NCI-H128 (cell line): ENCODE measurements at regions not wholly inside any gene's neighbourhood (a gene's known extent, or its start where the extent isn't known, plus 50 kb on each side); places are given as distances from the start of the nearest gene placed in this dataset.

Source experiments
- DNase-seq: peaks from one replicate; lab custom pipeline; 2025; ENCODE audit not compliant: unreplicated experiment; lab: John Stamatoyannopoulos, UW

GRCh38 chr18:30929718-30930117 is 112.8 kb downstream of the DSC3 start:
- no peak for DNase-seq

- no peak for DNase-seq
Measured at GRCh38 chr18:30929065-30929464, 113.5 kb downstream of the DSC3 start.

GRCh38 chr18:30927517-30928075 is 114.9 kb downstream of the DSC3 start:
- no peak for DNase-seq

- no peak for DNase-seq
Measured at GRCh38 chr18:30927042-30927441, 115.5 kb downstream of the DSC3 start.

GRCh38 chr18:30925795-30926194 is 116.7 kb downstream of the DSC3 start:
- DNase-seq: no peak

GRCh38 chr18:30920757-30921156 is 121.8 kb downstream of the DSC3 start:
- no peak for DNase-seq

- no peak for DNase-seq
Measured at GRCh38 chr18:30920351-30920750, 122.2 kb downstream of the DSC3 start.

GRCh38 chr18:30917651-30918050 is 124.9 kb downstream of the DSC3 start:
- no peak for DNase-seq

GRCh38 chr18:30915336-30915988 is 127.1 kb downstream of the DSC3 start:
- DNase-seq: no peak

- no peak for DNase-seq
Measured at GRCh38 chr18:30908381-30908780, 134.2 kb downstream of the DSC3 start.

GRCh38 chr18:30903566-30903965 is 139.0 kb downstream of the DSC3 start:
- no peak for DNase-seq

- DNase-seq: no peak
Measured at GRCh38 chr18:30889519-30890301, 152.8 kb downstream of the DSC3 start.

GRCh38 chr18:30888344-30888743 is 154.2 kb downstream of the DSC3 start:
- DNase-seq: no peak

GRCh38 chr18:30886998-30887397 is 155.5 kb downstream of the DSC3 start:
- no peak for DNase-seq

GRCh38 chr18:30870466-30870865 is 172.1 kb downstream of the DSC3 start:
- no peak for DNase-seq

- no peak for DNase-seq
Measured at GRCh38 chr18:30862900-30863299, 179.6 kb downstream of the DSC3 start.

GRCh38 chr18:30860741-30861140 is 181.8 kb downstream of the DSC3 start:
- no peak for DNase-seq

GRCh38 chr18:30859036-30859435 is 183.5 kb downstream of the DSC3 start:
- DNase-seq: no peak

- no peak for DNase-seq
Measured at GRCh38 chr18:30858560-30858959, 184.0 kb downstream of the DSC3 start.

- no peak for DNase-seq
Measured at GRCh38 chr18:30855762-30856161, 186.8 kb downstream of the DSC3 start.

GRCh38 chr18:30852980-30853379 is 189.6 kb downstream of the DSC3 start:
- DNase-seq: peak; percentile 47

GRCh38 chr18:30852541-30852940 is 190.0 kb downstream of the DSC3 start:
- DNase-seq: no peak
